HL-60 (cell line): ENCODE measurements at regions not wholly inside any gene's neighbourhood (a gene's known extent, or its start where the extent isn't known, plus 50 kb on each side); places are given as distances from the start of the nearest gene placed in this dataset.

Source experiments
- TF ChIP-seq, protein P1 (sequence below): IDR thresholded peaks from one replicate; pipeline ENCODE4 v1.5.1; 2011; ENCODE audit warnings: low read length, control low read depth, inconsistent platforms; ENCODE audit not compliant: insufficient read depth
- TF ChIP-seq, protein P2 (sequence below): IDR thresholded peaks from 2 replicates; pipeline ENCODE4 v1.6.1; 2012; ENCODE audit warnings: low read depth; ENCODE audit not compliant: insufficient replicate concordance

DNA sequence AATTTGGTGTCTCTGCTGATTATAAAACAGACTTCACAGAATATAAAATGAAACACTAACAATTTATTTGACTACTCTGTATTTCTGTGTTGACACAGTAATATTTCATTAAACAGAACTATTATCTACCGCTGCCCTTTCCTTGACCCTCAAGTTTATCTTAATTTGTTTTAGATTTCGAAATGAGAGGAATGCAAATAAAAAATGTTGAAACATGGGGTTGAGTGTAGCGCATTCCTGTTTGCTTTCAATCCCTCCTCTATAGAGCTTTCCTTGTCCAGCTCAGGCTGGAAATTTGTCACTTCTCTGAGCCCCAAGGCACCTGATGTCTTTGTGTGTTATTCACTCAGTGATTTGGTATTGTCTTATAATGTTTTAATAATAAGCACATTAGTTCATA lies 550.2 kb downstream of the ZBBX start:
- TF ChIP-seq, protein P1, sequence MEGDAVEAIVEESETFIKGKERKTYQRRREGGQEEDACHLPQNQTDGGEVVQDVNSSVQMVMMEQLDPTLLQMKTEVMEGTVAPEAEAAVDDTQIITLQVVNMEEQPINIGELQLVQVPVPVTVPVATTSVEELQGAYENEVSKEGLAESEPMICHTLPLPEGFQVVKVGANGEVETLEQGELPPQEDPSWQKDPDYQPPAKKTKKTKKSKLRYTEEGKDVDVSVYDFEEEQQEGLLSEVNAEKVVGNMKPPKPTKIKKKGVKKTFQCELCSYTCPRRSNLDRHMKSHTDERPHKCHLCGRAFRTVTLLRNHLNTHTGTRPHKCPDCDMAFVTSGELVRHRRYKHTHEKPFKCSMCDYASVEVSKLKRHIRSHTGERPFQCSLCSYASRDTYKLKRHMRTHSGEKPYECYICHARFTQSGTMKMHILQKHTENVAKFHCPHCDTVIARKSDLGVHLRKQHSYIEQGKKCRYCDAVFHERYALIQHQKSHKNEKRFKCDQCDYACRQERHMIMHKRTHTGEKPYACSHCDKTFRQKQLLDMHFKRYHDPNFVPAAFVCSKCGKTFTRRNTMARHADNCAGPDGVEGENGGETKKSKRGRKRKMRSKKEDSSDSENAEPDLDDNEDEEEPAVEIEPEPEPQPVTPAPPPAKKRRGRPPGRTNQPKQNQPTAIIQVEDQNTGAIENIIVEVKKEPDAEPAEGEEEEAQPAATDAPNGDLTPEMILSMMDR = no peak
- TF ChIP-seq, protein P2, sequence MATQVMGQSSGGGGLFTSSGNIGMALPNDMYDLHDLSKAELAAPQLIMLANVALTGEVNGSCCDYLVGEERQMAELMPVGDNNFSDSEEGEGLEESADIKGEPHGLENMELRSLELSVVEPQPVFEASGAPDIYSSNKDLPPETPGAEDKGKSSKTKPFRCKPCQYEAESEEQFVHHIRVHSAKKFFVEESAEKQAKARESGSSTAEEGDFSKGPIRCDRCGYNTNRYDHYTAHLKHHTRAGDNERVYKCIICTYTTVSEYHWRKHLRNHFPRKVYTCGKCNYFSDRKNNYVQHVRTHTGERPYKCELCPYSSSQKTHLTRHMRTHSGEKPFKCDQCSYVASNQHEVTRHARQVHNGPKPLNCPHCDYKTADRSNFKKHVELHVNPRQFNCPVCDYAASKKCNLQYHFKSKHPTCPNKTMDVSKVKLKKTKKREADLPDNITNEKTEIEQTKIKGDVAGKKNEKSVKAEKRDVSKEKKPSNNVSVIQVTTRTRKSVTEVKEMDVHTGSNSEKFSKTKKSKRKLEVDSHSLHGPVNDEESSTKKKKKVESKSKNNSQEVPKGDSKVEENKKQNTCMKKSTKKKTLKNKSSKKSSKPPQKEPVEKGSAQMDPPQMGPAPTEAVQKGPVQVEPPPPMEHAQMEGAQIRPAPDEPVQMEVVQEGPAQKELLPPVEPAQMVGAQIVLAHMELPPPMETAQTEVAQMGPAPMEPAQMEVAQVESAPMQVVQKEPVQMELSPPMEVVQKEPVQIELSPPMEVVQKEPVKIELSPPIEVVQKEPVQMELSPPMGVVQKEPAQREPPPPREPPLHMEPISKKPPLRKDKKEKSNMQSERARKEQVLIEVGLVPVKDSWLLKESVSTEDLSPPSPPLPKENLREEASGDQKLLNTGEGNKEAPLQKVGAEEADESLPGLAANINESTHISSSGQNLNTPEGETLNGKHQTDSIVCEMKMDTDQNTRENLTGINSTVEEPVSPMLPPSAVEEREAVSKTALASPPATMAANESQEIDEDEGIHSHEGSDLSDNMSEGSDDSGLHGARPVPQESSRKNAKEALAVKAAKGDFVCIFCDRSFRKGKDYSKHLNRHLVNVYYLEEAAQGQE = no peak
